Colonic mucosa (tissue), 4 donors: ENCODE measurements at regions not wholly inside any gene's neighbourhood (a gene's known extent, or its start where the extent isn't known, plus 50 kb on each side); places are given as distances from the start of the nearest gene placed in this dataset.
"Not testable (repeated sequence)": the region's sequence is repeated elsewhere in the genome, so short reads cannot be mapped to it uniquely, and the experiment has no call there.

Experiments
- DNase-seq: peaks from one replicate; pipeline ENCODE4 v3.0.0-alpha.2; 2020
- H3K27ac ChIP-seq: fragments of 200-600 bp; one replicate; pipeline ENCODE4 v1.8.0; 2021
- H3K27me3 ChIP-seq: fragments of 200-600 bp; one replicate; pipeline ENCODE4 v1.8.0; 2021
- H3K36me3 ChIP-seq: fragments of 200-600 bp; one replicate; pipeline ENCODE4 v1.8.0; 2021
- H3K4me1 ChIP-seq: fragments of 200-600 bp; one replicate; pipeline ENCODE4 v1.8.0; 2021; ENCODE audit warnings: mild to moderate bottlenecking
- H3K4me3 ChIP-seq: fragments of 200-600 bp; one replicate; pipeline ENCODE4 v1.8.0; 2021
- H3K9ac ChIP-seq, 2 donors: one replicate each; pipeline ENCODE4 v1.7.0; 2013; ENCODE audit warnings: control low read depth in 2 of 2, low read depth in 2 of 2, low read length in 2 of 2
- H3K9me3 ChIP-seq: fragments of 200-600 bp; one replicate; pipeline ENCODE4 v1.8.0; 2021
- intact Hi-C: fragments of 100-400 bp; cut with DNase I; formaldehyde crosslinking; loops from one replicate; pipeline ENCODE4 v1.14.1; 2022
- TF ChIP-seq, protein P1 (sequence below): fragments of 200-600 bp; IDR thresholded peaks from one replicate; pipeline ENCODE4 v1.8.0; 2022; ENCODE audit warnings: antibody characterized with exemption, mild to moderate bottlenecking
- donor health status: healthy.
- donor health status: DM: no; HTN: no; CAD: no.
- donor health status: DM: no; HTN: no; CAD: no.

DNA sequence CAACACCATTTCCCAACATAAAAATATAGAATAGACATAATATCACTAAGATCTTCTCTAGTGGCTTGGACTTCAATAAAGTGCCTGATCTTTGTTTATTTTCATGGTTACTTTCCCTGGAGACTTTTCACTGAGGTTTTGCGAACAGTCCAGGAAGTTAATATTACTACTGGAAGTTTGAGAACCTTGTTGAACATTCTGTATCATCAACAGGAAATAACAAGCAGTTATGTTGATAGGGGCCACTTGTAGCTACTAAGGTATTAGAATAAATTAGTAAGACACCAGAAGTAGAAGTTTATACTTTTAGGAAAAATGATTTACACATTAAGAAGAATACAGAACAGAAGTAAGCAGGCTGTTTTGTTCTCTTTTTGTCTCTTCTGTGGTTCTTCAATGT, 180.2 kb downstream of the TFAP2B start:
- no peak overlapping the region for H3K27ac ChIP-seq
- TF ChIP-seq, protein P1, sequence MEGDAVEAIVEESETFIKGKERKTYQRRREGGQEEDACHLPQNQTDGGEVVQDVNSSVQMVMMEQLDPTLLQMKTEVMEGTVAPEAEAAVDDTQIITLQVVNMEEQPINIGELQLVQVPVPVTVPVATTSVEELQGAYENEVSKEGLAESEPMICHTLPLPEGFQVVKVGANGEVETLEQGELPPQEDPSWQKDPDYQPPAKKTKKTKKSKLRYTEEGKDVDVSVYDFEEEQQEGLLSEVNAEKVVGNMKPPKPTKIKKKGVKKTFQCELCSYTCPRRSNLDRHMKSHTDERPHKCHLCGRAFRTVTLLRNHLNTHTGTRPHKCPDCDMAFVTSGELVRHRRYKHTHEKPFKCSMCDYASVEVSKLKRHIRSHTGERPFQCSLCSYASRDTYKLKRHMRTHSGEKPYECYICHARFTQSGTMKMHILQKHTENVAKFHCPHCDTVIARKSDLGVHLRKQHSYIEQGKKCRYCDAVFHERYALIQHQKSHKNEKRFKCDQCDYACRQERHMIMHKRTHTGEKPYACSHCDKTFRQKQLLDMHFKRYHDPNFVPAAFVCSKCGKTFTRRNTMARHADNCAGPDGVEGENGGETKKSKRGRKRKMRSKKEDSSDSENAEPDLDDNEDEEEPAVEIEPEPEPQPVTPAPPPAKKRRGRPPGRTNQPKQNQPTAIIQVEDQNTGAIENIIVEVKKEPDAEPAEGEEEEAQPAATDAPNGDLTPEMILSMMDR: no peak
- H3K27me3 ChIP-seq: no peaks in the 10 kb centered on the region
- H3K4me3 ChIP-seq: no peak overlapping the region
- no peaks in the 10 kb centered on the region for H3K36me3 ChIP-seq
- no peak for DNase-seq
- H3K9ac ChIP-seq: no peak overlapping the region
- intact Hi-C loops: no loop called here
- H3K9me3 ChIP-seq: no peaks in the 10 kb centered on the region
- H3K4me1 ChIP-seq: no peaks in the 10 kb centered on the region

GRCh38 chr6:51001399-51001798, 182.7 kb downstream of the TFAP2B start:
- intact Hi-C loops: no loop called here
- no peaks in the 10 kb centered on the region for H3K9me3 ChIP-seq
- no peak overlapping the region for H3K9ac ChIP-seq
- H3K4me1 ChIP-seq: no peaks in the 10 kb centered on the region
- H3K4me3 ChIP-seq: no peak overlapping the region
- no peaks in the 10 kb centered on the region for H3K27me3 ChIP-seq
- TF ChIP-seq, protein P1: no peak
- no peaks in the 10 kb centered on the region for H3K36me3 ChIP-seq
- DNase-seq: no peak
- no peak overlapping the region for H3K27ac ChIP-seq

GRCh38 chr6:51004380-51004779, 185.7 kb downstream of the TFAP2B start:
- intact Hi-C loops: no loop called here
- H3K4me1 ChIP-seq: no peaks in the 10 kb centered on the region
- H3K4me3 ChIP-seq: no peak overlapping the region
- no peak overlapping the region for H3K9ac ChIP-seq
- H3K27ac ChIP-seq: no peak overlapping the region
- TF ChIP-seq, protein P1: no peak
- no peak for DNase-seq
- no peaks in the 10 kb centered on the region for H3K36me3 ChIP-seq
- H3K27me3 ChIP-seq: no peaks in the 10 kb centered on the region
- no peaks in the 10 kb centered on the region for H3K9me3 ChIP-seq

DNA sequence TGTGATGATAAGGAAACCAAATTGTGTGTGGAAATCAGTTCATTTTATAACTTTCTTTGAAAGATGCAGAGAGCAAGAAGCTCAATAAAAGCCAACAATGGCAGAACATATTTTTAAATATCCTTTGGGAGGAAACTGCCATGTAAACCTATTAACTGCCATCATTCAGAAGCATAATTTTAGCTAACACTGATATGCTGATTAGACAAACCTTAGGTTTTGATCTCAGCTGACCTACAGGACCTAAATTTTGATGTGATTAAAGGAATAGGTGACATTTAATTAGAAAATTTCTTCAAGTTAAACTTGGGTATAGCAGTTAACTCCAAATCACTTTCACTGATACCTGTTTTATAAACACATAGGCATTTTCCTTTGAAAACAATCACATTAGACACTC, 187.1 kb downstream of the TFAP2B start:
- intact Hi-C loops: no loop called here
- no peaks in the 10 kb centered on the region for H3K9me3 ChIP-seq
- no peak overlapping the region for H3K27ac ChIP-seq
- H3K9ac ChIP-seq: no peak overlapping the region
- no peaks in the 10 kb centered on the region for H3K27me3 ChIP-seq
- TF ChIP-seq, protein P1: no peak
- H3K4me1 ChIP-seq: no peaks in the 10 kb centered on the region
- H3K36me3 ChIP-seq: no peaks in the 10 kb centered on the region
- no peak for DNase-seq
- H3K4me3 ChIP-seq: no peak overlapping the region

- Histone ChIP-seq H3K9ac (no peak overlapping the region), H3K36me3 (no peaks in the 10 kb centered on the region), H3K4me1 (no peaks in the 10 kb centered on the region), H3K9me3 (no peaks in the 10 kb centered on the region), H3K4me3 (no peak overlapping the region), H3K27ac (no peak overlapping the region), H3K27me3 (no peaks in the 10 kb centered on the region)
- no peak for DNase-seq
- TF ChIP-seq, protein P1: no peak
- intact Hi-C loops: no loop called here
Measured at GRCh38 chr6:51007237-51007636, 188.6 kb downstream of the TFAP2B start.

DNA sequence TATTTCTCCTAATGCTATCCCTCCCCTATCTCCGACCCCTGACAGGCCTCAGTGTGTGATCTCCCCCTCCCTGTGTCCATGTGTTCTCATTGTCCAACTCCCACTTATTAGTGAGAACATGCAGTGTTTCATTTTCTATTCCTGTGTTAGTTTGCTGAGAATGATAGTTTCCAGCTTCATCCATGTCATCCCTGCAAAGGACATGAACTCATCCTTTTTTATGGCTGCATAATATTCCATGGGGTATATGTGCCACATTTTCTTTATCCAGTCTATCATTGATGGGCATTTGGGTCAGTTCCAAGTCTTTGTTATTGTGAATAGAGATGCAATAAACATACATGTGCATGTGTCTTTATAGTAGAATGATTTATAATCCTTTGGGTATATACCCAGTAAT, 190.0 kb downstream of the TFAP2B start:
- DNase-seq, H3K27me3 ChIP-seq, H3K4me1 ChIP-seq, H3K9me3 ChIP-seq, H3K4me3 ChIP-seq, H3K27ac ChIP-seq, H3K9ac ChIP-seq, intact Hi-C loops, H3K36me3 ChIP-seq: not testable (repeated sequence)
